Dendritic cell treated with granulocyte-macrophage colony-stimulating factor and Interleukin-4, amounts not matched to agents 40 ng/mL and 50 ng/mL, for 4 days (primary cell): ENCODE measurements at regions not wholly inside any gene's neighbourhood (a gene's known extent, or its start where the extent isn't known, plus 50 kb on each side); places are given as distances from the start of the nearest gene placed in this dataset.
"Not testable (repeated sequence)": the region's sequence is repeated elsewhere in the genome, so short reads cannot be mapped to it uniquely, and the experiment has no call there.

ENCODE experiments used
- H3K27ac Mint-ChIP-seq: one replicate; pipeline ENCODE4 v1.8.0; 2022; ENCODE audit warnings: mild to moderate bottlenecking, mixed read lengths
- H3K27me3 Mint-ChIP-seq: one replicate; pipeline ENCODE4 v1.8.0; 2022; ENCODE audit warnings: mild to moderate bottlenecking, mixed read lengths
- H3K36me3 Mint-ChIP-seq: one replicate; pipeline ENCODE4 v1.8.0; 2022; ENCODE audit warnings: low read depth, mixed read lengths
- H3K4me1 Mint-ChIP-seq: one replicate; pipeline ENCODE4 v1.8.0; 2022; ENCODE audit warnings: low read depth, mixed read lengths
- H3K4me3 Mint-ChIP-seq: one replicate; pipeline ENCODE4 v1.8.0; 2022; ENCODE audit warnings: mild to moderate bottlenecking, moderate library complexity, mixed read lengths
- H3K9me3 Mint-ChIP-seq: one replicate; pipeline ENCODE4 v1.8.0; 2022; ENCODE audit warnings: mixed read lengths
- intact Hi-C: fragments of 100-400 bp; cut with micrococcal nuclease; formaldehyde crosslinking; loops from one replicate; pipeline ENCODE4 v1.15.0; 2022

GRCh38 chr6:27101824-27102223, 145.7 kb upstream of the PRSS16 start:
- H3K9me3 Mint-ChIP-seq, result peaks cover 9% of the 10 kb centered on the region
- peaks cover 8% of the 10 kb centered on the region for H3K4me1 Mint-ChIP-seq
- H3K27me3 Mint-ChIP-seq, result peaks cover 38% of the 10 kb centered on the region
- H3K36me3 Mint-ChIP-seq, result peaks cover 6% of the 10 kb centered on the region
- intact Hi-C loops, result no loop called here
- no peak overlapping the region for H3K4me3 Mint-ChIP-seq
- no peak overlapping the region for H3K27ac Mint-ChIP-seq

- intact Hi-C loops, result no loop called here
- Mint-ChIP-seq H3K4me3 (no peak overlapping the region), H3K27me3 (peaks cover 16% of the 10 kb centered on the region), H3K27ac (no peak overlapping the region), H3K36me3 (no peaks in the 10 kb centered on the region), H3K9me3 (no peaks in the 10 kb centered on the region), H3K4me1 (no peaks in the 10 kb centered on the region)
These were observed 141.1 kb upstream of the PRSS16 start for GRCh38 chr6:27106382-27106781.

GRCh38 chr6:27111743-27112142, 135.8 kb upstream of the PRSS16 start:
- H3K4me1 Mint-ChIP-seq, result no peaks in the 10 kb centered on the region
- peaks cover 19% of the 10 kb centered on the region for H3K9me3 Mint-ChIP-seq
- no peak overlapping the region for H3K4me3 Mint-ChIP-seq
- no peaks in the 10 kb centered on the region for H3K36me3 Mint-ChIP-seq
- intact Hi-C loops, result no loop called here
- H3K27ac Mint-ChIP-seq, result no peak overlapping the region
- H3K27me3 Mint-ChIP-seq, result peaks cover 2% of the 10 kb centered on the region

GRCh38 chr6:27112974-27113373, 134.5 kb upstream of the PRSS16 start:
- H3K27ac Mint-ChIP-seq, result no peak overlapping the region
- H3K4me1 Mint-ChIP-seq, result no peaks in the 10 kb centered on the region
- no peak overlapping the region for H3K4me3 Mint-ChIP-seq
- no peaks in the 10 kb centered on the region for H3K36me3 Mint-ChIP-seq
- intact Hi-C loops, result no loop called here
- H3K9me3 Mint-ChIP-seq, result peaks cover 19% of the 10 kb centered on the region
- H3K27me3 Mint-ChIP-seq, result peaks cover 2% of the 10 kb centered on the region

GRCh38 chr6:27119329-27119728, 128.2 kb upstream of the PRSS16 start:
- H3K36me3 Mint-ChIP-seq, result no peaks in the 10 kb centered on the region
- H3K4me3 Mint-ChIP-seq, result no peak overlapping the region
- H3K27ac Mint-ChIP-seq, result no peak overlapping the region
- H3K9me3 Mint-ChIP-seq, result no peaks in the 10 kb centered on the region
- intact Hi-C loops, result no loop called here
- no peaks in the 10 kb centered on the region for H3K4me1 Mint-ChIP-seq
- H3K27me3 Mint-ChIP-seq, result no peaks in the 10 kb centered on the region

- intact Hi-C loops, result no loop called here
- Mint-ChIP-seq H3K4me3 (no peak overlapping the region), H3K36me3 (no peaks in the 10 kb centered on the region), H3K27me3 (no peaks in the 10 kb centered on the region), H3K4me1 (no peaks in the 10 kb centered on the region), H3K9me3 (no peaks in the 10 kb centered on the region), H3K27ac (no peak overlapping the region)
These were observed 127.7 kb upstream of the PRSS16 start for GRCh38 chr6:27119761-27120160.

GRCh38 chr6:27121640-27122039, 125.9 kb upstream of the PRSS16 start:
- intact Hi-C loops, result no loop called here
- no peak overlapping the region for H3K27ac Mint-ChIP-seq
- H3K27me3 Mint-ChIP-seq, result no peaks in the 10 kb centered on the region
- H3K4me1 Mint-ChIP-seq, result peaks cover 1% of the 10 kb centered on the region
- H3K9me3 Mint-ChIP-seq, result no peaks in the 10 kb centered on the region
- no peaks in the 10 kb centered on the region for H3K36me3 Mint-ChIP-seq
- no peak overlapping the region for H3K4me3 Mint-ChIP-seq

GRCh38 chr6:27124252-27124657, 123.2 kb upstream of the PRSS16 start:
- H3K36me3 Mint-ChIP-seq, result no peaks in the 10 kb centered on the region
- H3K27ac Mint-ChIP-seq, result no peak overlapping the region
- H3K27me3 Mint-ChIP-seq, result no peaks in the 10 kb centered on the region
- H3K9me3 Mint-ChIP-seq, result no peaks in the 10 kb centered on the region
- H3K4me1 Mint-ChIP-seq, result peaks cover 10% of the 10 kb centered on the region
- intact Hi-C loops, result no loop called here
- H3K4me3 Mint-ChIP-seq, result no peak overlapping the region

- Mint-ChIP-seq H3K9me3 (no peaks in the 10 kb centered on the region), H3K36me3 (no peaks in the 10 kb centered on the region), H3K27ac (peak overlapping the region; percentile 90), H3K27me3 (no peaks in the 10 kb centered on the region), H3K4me3 (no peak overlapping the region), H3K4me1 (peaks cover 10% of the 10 kb centered on the region)
- intact Hi-C loops, result loop anchor here (5.0 kb wide), 1 partner anchor 626 kb away; no protein-coding TSS in a partner anchor
These were observed 121.3 kb upstream of the PRSS16 start for GRCh38 chr6:27126046-27126814.

GRCh38 chr6:27126815-27127537, 120.5 kb upstream of the PRSS16 start:
- H3K27me3 Mint-ChIP-seq, result no peaks in the 10 kb centered on the region
- H3K27ac Mint-ChIP-seq, result peak overlapping the region; percentile 90
- H3K36me3 Mint-ChIP-seq, result no peaks in the 10 kb centered on the region
- no peaks in the 10 kb centered on the region for H3K9me3 Mint-ChIP-seq
- H3K4me3 Mint-ChIP-seq, result peak overlapping the region; percentile 82
- intact Hi-C loops, result loop anchor here (1.0 to 5.0 kb wide), 3 partner anchors 19 to 625 kb away; a partner anchor contains a TSS
- H3K4me1 Mint-ChIP-seq, result peaks cover 10% of the 10 kb centered on the region

GRCh38 chr6:27127874-27128273, 119.6 kb upstream of the PRSS16 start:
- not testable (repeated sequence) for H3K36me3 Mint-ChIP-seq, H3K4me3 Mint-ChIP-seq, H3K4me1 Mint-ChIP-seq, H3K27ac Mint-ChIP-seq, H3K9me3 Mint-ChIP-seq, H3K27me3 Mint-ChIP-seq
- intact Hi-C loops, result loop anchor here (1.0 to 5.0 kb wide), 3 partner anchors 18 to 624 kb away; a partner anchor contains a TSS

- Mint-ChIP-seq H3K9me3 (no peaks in the 10 kb centered on the region), H3K27me3 (peaks cover 2% of the 10 kb centered on the region), H3K4me3 (no peak overlapping the region), H3K36me3 (no peaks in the 10 kb centered on the region), H3K4me1 (peaks cover 10% of the 10 kb centered on the region), H3K27ac (no peak overlapping the region)
- intact Hi-C loops, result loop anchor here (5.0 kb wide), 1 partner anchor 624 kb away; no protein-coding TSS in a partner anchor
These were observed 119.0 kb upstream of the PRSS16 start for GRCh38 chr6:27128311-27129094.

GRCh38 chr6:27129095-27129815, 118.2 kb upstream of the PRSS16 start:
- Mint-ChIP-seq H3K4me1 (peaks cover 14% of the 10 kb centered on the region), H3K9me3 (no peaks in the 10 kb centered on the region), H3K36me3 (no peaks in the 10 kb centered on the region), H3K27me3 (peaks cover 2% of the 10 kb centered on the region), H3K4me3 (no peak overlapping the region), H3K27ac (no peak overlapping the region)
- intact Hi-C loops, result loop anchor here (5.0 kb wide), 1 partner anchor 623 kb away; no protein-coding TSS in a partner anchor
